ENCODE measurements at regions not wholly inside any gene's neighbourhood (a gene's known extent, or its start where the extent isn't known, plus 50 kb on each side); places are given as distances from the start of the nearest gene placed in this dataset.

DNA sequence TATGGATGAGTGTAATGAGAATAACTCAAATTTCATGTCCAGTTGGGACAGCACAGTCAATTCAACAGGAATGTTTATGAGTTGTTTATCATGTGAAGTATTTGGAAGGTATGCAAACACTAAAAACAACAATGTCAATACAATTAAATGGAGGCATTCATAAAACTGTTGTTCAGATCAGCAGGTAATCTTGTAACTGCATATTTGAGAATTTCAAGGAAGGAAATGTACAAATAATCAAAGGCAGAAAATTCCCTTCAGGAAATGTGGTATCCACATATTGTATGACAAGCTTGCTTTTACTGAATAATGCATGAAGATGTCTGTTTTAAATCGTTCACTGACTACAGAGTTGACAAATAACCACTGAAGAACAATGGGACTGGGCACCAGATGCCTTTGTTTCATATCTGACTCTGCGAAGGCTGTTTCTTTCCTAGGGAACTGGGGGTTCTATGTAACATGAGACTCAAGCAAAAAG, 198.3 kb downstream of the LTN1 start:
- no peak for TF ChIP-seq CTCF (IDR thresholded peaks at IDR 0.05; ENCODE audit: poor library complexity)
- TF ChIP-seq EZH2 (IDR thresholded peaks at IDR 0.05; ENCODE audit: borderline replicate concordance) = no peak
